NCI-H2196 treated with DMSO at 0.1 percent for 48 hours (cell line): ENCODE measurements at regions not wholly inside any gene's neighbourhood (a gene's known extent, or its start where the extent isn't known, plus 50 kb on each side); places are given as distances from the start of the nearest gene placed in this dataset.

Experiments
- DNase-seq: peaks from one replicate; lab custom pipeline; 2025; ENCODE audit not compliant: unreplicated experiment; lab: John Stamatoyannopoulos, UW

DNA sequence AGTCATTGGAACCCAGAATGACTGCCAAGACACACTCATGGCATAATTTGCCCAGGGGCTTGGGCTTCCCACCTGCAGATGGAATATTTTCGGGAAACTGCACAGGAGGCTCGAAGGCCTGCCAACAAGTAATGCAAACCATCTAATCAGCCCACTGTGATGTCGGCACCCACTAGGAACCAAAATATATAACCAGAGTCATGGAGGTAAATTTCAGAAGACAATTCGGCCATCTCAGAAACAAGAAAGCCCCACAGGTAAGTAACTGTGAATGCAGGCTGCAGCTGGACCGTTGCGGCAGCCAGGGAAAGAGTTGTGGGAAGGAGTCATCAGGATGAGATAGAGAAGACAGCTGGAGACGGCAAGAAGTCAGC, 264.4 kb downstream of the SYK start:
- DNase-seq = no peak

DNA sequence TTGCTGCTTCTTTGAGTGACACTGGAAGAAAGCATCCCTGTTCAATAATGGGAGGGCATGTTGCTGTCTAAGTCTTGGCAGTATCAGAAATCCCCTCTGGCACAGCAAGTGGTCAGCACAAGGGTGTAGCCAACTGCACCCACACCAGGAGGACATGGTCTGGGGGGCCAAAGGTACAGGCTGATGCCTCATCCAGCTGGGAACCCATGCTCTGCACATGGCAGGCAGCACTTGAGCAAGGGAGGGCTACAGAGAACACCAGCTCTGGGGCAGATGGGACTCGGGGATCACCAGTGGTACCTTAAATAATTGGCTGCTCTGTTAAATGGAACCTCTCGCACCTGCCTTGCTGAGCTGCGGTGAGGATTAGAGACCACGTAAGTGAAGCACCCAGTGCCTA, 265.2 kb downstream of the SYK start:
- DNase-seq = no peak

DNA sequence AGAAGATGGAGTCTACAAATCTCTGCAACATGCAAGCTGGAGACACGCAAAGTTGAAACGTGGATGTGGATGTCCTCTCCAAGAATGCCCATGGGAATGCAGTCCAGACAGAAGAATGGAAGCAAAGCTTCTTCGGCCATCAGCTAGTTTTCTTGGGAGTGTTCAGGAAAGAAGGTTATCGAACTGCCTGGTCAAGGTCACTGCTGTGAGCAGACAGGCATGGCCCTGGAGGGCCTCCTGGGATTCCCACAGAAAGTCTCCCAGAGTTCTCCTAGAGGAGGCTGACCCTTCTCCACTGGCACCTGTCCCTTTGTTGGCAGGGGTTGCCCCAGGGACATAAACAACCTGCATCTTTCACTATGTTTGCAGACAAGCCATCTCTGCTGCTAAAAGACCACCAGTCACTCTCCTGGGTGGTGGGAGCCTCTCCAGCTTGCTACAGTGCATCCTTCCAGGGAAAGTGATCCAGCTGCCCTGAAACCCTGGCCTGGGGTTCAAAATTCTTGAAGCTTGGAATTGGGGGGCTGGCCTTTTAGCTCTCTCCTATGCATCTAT, 265.8 kb downstream of the SYK start:
- DNase-seq = no peak

DNA sequence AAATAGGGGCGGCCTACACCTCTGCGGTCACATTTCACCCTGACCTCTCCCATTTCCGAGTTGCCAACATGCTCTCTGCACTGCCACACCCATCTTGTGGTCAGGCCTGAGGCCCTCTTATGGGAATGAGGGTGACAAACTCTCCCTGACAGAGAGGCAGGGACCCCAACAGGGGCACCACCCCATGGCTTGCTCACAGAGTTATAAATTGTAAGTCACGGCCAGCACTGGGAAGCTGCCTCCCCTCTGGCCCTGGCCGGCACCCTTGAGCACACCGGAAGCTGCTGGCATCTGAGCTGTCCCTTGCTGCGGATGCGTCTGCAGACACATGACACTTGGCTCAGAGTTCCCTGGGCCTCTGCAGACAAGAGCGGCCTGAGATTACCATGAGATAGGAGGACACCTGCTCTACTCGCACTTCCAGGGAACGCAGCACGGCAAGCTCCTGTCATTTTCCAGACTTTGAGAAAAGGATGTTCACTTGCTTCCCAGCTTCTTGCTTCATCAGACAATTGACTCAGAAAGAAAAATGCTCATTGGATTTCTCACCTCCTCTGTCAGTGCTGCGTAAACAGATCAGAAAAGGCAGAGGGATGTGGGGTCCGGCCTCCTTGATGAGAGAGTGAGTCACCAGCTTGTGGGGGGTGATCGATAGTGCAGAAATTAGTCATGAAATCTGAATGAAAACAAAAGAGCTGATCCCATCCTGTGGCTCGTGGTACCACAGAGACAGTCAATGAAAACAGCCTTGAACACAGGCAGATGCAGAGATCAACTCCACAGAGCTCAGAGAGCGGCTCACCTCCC, 269.8 kb downstream of the SYK start:
- DNase-seq = no peak

DNA sequence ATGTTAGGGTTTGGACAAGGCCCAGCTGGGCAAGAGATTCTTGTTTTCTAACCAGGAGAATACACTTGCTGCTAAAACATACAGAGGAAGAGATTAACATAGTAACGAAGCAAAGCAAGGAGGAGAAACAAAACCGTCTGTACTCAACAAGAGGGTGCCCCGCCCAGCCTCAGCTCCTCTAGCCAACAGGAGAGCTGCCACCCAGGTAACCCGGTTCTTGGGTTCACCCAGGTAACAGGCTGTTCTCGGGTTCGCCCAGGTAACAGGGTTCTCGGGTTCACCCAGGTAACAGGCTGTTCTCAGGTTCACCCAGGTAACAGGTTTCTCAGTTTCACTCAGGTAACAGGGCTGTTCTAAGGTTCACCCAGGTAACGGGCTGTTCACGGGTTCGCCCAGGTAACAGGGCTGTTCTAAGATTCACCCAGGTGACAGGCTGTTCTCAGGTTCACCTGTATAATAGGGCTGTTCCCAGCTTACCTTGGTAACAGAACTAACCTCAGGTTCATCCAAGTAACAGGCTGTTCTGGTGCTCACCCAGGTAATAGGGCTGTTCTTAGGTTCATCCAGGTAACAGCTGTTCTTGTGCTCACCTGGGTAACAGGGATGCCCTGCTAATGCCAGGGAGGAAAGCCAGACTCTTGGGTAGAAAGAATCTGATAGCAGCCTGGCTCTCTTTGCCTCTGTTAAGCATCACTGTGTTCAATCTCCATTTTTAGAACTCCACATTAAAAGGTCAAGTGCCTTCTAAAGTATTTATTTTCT, 271.6 kb downstream of the SYK start:
- no peak for DNase-seq

DNA sequence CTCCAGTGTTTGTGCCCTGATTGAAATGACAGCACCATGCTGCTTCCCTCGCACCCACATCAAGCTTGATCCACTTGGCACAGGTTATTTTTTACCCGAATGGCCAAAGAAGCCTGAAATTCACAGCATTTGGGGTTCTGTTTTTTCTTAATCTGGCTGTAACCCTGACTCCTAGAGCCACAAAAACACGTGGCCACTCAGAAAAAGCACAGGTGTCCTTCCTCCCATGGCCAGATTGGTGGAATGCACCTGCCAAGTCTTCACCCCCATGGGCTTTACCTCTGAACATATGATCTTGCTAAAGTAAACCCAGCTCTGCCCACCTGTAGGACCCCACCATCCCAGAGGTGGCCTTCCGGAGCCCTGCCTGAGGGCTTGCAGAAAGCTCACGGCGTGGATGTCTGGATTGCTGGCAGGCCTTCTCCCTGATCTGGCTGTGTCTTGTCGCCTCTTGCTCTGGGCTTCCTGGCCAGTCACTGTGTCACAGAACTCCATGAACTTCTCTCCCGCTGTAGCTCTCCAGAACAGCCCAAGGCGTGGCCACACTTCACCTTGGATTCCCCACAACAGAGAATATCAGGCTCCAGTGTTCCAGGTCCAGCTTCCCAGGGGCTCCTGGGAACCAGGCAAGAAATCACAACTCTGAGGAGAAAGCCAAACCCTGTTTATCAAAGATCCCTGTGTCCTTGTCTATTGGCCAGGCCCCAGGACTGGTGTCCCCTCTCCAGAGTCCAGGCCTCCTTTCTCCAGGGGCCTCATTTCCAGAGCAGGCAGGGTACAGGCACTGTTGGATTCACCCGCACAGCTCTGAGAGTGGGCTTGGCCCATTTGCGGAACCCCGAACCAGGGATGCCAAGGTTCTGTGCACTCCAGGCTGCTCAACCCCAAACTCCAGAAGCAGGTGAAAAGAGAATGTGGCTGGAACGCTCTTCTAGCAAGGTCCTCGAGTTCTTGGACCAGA, 272.5 kb downstream of the SYK start:
- DNase-seq = no peak

DNA sequence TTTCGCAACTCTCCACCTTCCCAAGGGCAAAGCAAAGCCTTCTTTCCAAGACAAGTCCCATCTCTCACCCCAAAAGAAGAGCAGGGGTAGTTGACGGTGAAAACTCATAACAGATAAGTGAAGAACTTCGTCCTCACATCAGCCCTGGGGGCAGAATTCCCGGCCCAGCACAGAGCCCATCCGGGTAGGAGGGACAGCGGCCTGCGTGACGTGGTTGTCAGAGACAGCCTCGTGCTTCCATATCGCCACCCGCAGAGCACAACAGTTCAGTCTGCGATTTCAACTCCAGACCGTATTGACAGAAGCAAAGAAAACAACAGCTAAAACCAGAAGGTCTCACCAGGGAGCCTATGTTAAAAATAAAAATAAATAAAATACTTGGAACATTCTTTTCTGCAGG, 273.2 kb downstream of the SYK start:
- DNase-seq = no peak

DNA sequence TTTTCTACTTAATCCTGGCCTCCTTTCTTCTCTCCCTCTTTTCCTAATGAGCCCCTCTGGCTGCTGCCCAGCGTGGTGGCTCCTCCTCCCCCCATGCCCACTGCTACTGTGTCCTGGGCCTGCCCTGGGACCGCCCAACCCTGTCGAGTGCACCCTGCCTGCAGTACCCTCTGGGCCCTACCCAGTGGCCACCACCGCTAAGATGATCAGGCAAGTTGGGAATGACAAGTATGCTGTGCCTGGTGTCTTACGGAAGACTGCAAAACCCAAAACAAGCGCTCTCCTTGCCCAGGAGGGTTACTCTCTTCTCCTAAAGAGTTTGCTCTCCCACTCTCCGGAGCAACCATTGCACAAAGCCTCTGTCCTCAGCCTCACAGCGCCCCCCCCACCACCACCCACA, 273.7 kb downstream of the SYK start:
- DNase-seq = no peak

DNA sequence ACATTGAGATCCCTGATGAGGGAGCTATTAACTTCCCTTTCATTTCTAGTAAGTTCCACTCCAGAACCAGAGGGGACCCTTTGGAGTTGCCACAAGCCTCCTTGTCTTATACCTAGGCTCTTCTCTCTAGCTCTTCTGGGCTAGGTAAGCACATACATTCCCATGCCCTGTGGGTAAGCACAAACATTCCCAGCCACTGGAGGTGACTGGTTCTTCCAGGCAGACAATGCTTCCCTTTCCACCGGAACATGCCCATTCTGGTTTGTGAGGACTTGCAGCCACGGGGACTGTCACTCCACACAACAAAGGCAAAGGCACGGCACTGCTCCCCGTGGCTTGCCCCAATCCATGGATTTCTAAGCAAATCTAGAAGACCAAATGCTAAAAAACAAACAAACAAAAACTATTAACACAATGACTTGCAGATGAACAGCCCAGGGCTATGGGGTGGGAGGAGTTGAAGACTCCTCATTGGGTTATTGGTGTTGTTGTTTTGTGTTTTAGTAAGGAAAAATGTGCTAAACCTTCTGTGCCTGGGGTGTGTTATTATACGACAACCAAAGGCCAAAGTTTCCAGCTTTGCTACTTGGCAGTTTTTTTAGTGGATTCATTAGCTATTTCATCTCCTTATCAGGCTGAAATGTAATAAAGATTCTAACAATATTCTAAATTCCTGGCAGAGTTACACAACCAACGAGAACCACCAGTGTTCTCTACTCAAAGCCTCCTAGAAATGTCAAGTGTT, 276.2 kb downstream of the SYK start:
- no peak for DNase-seq

DNA sequence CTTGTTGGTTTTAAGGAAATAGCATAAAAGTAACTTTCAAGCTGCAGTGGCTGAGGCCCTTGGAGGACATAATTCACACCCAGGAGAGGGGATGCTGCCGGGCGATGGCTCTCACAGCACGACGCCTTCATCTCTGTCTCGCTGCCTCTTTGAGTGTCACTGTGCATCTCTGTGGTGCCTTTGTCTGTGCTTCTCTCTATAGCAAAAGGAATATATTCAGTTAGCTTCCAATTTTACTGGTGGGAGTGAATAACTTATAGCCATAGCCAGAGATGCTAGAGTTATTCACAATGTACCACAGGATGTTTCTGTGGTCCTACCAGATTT, 276.7 kb downstream of the SYK start:
- DNase-seq = no peak

DNA sequence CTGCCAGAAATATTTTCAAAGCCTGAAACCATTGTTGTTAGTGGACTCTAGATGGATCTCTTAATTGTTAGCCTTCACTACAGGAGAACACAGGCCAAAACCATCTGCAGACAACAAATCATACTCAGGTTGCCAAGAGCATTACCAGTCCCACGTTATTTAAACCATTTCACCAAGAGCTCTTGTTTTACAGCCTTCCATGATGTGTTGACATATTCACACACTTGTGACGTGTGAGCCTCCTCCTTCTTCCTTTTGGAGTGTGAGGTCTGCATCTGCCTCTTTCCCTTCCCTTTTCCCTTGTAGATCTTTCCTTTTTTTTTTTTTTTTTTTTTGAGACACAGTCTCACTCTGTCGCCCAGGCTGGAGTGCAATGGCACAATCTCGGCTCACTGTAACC, 279.0 kb downstream of the AUH start:
- DNase-seq = no peak

DNA sequence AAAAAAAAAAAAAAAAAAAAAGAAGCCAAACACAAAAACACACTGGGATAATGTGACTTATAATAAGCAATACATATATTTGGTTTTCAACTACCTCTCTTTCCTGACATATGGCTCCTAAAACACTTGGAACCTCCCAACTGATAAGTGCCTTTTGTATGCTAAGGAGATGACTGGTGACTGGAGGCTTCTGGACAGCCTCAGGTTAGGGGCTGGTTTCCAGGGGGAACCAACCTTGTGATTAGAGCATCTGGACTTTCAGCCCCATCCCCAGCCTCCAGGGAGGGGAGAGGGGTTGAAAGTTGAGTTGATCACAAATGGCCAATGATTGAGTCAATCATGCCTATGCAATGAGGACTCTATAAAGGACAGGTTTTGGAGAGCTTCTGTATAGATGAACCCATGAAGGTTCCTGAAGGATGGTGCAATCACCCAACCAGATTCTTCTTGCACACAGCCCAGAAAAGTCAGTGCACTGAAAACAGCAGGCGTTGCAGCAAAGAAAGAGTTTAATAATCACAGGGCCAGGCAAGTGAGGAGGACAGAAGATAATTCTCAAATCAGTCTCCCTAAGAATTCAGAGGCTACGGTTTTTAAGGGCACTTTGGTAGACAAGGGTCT, 276.7 kb downstream of the AUH start:
- DNase-seq = no peak

DNA sequence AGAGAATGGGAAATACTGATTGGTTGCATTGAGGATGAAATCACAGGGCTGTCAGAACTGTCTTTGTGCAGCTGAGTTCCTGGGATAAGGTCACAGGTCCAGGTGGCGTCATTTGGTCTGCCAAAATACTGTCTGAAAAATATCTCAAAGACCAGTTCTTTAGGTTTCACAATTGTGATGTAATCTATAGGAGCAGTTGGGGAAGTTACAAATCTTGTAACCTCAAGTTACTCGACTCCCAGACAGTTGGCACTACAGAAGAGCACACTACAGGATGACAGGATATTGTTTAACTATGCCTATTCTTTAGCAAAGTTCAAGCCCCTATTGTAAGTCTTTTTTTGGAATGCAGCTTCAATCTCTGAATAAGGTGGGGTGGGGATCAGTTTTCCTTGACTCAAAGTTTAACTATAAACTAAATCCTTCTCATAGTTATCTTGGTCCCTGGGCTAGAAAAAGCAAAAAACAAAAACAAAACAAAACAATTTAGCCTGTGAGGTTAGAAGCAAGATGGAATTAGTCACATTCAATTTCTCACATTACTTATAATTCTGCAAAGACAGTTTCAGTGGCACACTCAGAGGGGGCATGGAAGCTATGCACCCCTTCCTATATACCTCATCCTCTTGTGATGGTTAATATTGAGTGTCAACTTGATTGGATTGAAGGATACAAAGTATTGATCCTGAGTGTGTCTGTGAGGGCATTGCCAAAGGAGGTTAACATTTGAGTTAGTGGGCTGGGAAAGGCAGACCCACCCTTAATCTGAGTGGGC, 276.0 kb downstream of the AUH start:
- DNase-seq = no peak

DNA sequence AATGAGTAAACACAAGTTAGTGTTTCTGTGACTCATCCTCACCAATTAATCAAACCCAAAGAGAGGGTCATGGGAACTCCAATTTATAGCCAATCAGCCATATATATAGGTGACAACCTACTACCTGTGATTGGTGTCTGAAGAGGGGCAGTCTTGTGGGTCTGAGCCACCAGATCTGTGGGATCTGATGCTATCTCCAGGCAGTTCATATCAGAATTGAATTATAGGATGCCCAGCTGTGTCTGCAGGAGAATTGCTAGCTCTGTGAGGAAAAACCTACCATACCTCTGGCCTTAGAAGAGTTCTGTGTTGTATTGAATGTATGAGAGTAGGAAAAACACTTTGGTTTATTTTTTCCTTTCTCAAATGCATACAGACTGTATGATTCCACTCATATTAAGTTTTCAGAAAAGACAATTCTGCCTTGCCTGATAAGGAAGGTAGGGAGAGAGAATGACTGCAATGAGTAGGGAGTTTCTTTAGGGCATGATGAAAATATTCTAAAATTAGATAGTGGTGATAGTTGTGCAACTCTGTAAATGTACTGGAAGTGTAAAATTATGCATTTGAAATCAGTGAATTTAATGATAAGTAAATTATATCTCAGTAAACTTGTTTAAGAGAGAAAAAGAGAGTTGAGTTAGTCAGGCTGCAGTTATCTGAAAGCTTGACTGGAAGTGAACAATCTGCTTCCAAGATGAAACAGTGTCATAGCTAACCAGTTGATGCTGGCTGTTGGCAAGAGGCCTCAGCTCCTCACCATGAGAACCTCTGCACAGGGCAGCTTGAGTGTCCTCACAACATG, 274.9 kb downstream of the AUH start:
- no peak for DNase-seq

DNA sequence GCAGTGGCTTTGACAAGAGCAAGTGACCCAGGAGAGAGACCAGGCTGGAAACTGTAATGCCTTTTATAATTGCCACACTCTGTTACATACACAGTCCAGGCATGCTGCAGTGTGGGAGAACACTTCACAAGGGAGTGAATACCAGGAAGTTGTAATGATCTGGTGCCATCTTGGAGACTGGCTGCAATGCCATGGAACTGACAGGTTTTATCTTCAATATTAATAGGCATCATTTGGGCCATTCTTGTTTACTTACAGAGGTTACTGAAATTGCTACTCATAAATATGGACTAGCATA, 274.3 kb downstream of the AUH start:
- no peak for DNase-seq

DNA sequence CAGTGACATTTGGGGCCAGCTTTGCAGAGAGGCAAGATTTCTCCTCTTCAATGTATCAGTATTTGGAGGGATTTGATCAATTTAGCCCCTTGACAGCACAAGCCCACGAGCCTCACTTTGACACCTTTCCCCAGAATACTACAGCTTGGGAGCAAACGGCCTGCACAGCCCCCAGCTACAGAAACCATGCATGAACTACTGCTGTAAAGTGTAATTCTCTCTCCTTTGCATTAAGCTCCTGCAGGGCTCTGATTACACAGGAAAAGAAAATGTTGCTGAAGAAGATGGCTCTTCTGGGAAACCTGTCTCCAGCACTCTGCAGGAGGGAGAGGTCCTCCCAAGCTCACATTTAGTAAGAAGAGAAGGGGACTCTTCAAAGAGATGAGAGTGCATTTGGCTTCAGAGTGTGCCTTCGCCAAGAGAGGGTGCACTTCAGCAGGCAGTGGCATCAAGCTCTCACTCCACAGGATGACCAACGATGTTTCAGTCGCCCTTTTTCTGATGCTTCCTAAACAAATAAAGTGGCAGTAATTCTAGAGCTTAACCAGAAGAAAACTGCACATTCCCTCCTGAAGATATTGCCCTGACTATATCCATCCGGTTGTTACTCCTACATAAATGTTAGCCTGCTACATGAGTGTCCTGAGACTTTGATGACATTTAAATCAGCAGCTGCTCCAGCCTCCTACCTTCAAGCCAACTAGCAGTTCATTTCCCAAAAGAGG, 272.2 kb downstream of the AUH start:
- peak; percentile 12 for DNase-seq

DNA sequence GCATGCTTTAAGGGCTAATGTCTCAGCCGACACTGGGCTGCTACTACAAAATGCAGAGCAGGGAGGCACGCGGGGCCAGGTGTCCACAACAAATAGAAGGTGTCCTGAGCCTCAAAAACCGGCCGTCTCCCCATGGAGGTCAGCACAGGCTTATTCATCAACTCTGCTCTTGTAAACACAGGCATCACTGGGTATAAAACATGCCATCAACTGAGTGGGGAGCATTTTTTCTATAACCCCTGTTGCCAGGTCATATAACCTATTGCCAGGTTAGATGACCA, 271.6 kb downstream of the AUH start:
- no peak for DNase-seq

DNA sequence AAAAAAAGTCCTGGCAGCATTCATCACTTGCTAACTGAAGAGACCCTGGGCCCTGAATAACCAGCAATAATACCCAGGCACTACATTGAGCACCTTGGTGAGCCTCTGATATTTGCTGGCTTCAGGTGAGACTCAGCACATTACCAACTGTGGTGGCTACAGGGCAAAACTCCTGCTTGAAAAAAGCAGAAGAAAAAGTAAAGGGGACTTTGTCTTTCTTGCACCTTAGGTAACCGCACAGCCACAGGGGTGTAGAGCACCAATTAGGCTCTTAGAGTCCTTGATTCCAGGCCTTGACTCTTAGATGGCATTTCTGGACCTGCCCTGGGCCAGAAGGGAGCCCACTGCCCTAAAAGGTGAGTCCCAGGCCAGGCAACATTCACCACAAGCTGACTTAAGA, 269.5 kb downstream of the AUH start:
- no peak for DNase-seq
